ENCODE measurements at regions not wholly inside any gene's neighbourhood (a gene's known extent, or its start where the extent isn't known, plus 50 kb on each side); places are given as distances from the start of the nearest gene placed in this dataset.

GRCh38 chr2:49788300-49788699 lies 634.0 kb upstream of the FSHR start:
- Histone ChIP-seq H3K9me3 (no peaks in the 10 kb centered on the region), H3K4me3 (ENCODE audit: low read depth, low read length) (no peak overlapping the region), H3K36me3 (ENCODE audit: control insufficient read depth, insufficient read depth, low read length) (no peaks in the 10 kb centered on the region), H3K27me3 (replicated peaks; ENCODE audit: control insufficient read depth, insufficient read depth, low read length) (no peaks in the 10 kb centered on the region), H3K4me1 (no peaks in the 10 kb centered on the region)
- intact Hi-C loops (cut with micrococcal nuclease; ENCODE audit: unreplicated experiment), result no loop called here
- no peak for DNase-seq
- Mint-ChIP-seq H3K27ac (ENCODE audit: unreplicated experiment) (no peak overlapping the region), H3K4me3 (ENCODE audit: unreplicated experiment) (no peak overlapping the region), H3K27me3 (ENCODE audit: insufficient read depth, unreplicated experiment) (no peaks in the 10 kb centered on the region), H3K36me3 (ENCODE audit: insufficient read depth, unreplicated experiment) (peaks cover 6% of the 10 kb centered on the region), H3K9me3 (ENCODE audit: unreplicated experiment) (peaks cover 9% of the 10 kb centered on the region), H3K4me1 (ENCODE audit: low read depth, unreplicated experiment) (no peaks in the 10 kb centered on the region)
- ChIA-PET CTCF (no interaction called here), POLR2A (no interaction called here)
- TF ChIP-seq CTCF (IDR thresholded peaks at IDR 0.05; ENCODE audit: insufficient read depth in 1 of 2, low read depth in 1 of 2, low read length in 1 of 2, severe bottlenecking in 1 of 2, unreplicated experiment in 1 of 2), result no peak
- BruUV-seq (replicated peaks), result no TSS peak

GRCh38 chr2:49780949-49781348 lies 626.6 kb upstream of the FSHR start:
- Histone ChIP-seq H3K36me3 (ENCODE audit: control insufficient read depth, insufficient read depth, low read length) (no peaks in the 10 kb centered on the region), H3K9me3 (no peaks in the 10 kb centered on the region), H3K27me3 (replicated peaks; ENCODE audit: control insufficient read depth, insufficient read depth, low read length) (no peaks in the 10 kb centered on the region), H3K4me3 (ENCODE audit: low read depth, low read length) (no peak overlapping the region), H3K4me1 (no peaks in the 10 kb centered on the region)
- Mint-ChIP-seq H3K4me1 (ENCODE audit: low read depth, unreplicated experiment) (no peaks in the 10 kb centered on the region), H3K36me3 (ENCODE audit: insufficient read depth, unreplicated experiment) (no peaks in the 10 kb centered on the region), H3K4me3 (ENCODE audit: unreplicated experiment) (no peak overlapping the region), H3K27ac (ENCODE audit: unreplicated experiment) (no peak overlapping the region), H3K27me3 (ENCODE audit: insufficient read depth, unreplicated experiment) (no peaks in the 10 kb centered on the region), H3K9me3 (ENCODE audit: unreplicated experiment) (no peaks in the 10 kb centered on the region)
- intact Hi-C loops (cut with micrococcal nuclease; ENCODE audit: unreplicated experiment), result no loop called here
- TF ChIP-seq CTCF (IDR thresholded peaks at IDR 0.05; ENCODE audit: insufficient read depth in 1 of 2, low read depth in 1 of 2, low read length in 1 of 2, severe bottlenecking in 1 of 2, unreplicated experiment in 1 of 2), result no peak
- POLR2A ChIA-PET, result no interaction called here
- BruUV-seq (replicated peaks), result no TSS peak
- CTCF ChIA-PET, result no interaction called here
- no peak for DNase-seq

- no peak for TF ChIP-seq CTCF (IDR thresholded peaks at IDR 0.05; ENCODE audit: insufficient read depth in 1 of 2, low read depth in 1 of 2, low read length in 1 of 2, severe bottlenecking in 1 of 2, unreplicated experiment in 1 of 2)
- H3K36me3 Mint-ChIP-seq (ENCODE audit: insufficient read depth, unreplicated experiment), result no peaks in the 10 kb centered on the region
- H3K4me3 Mint-ChIP-seq (ENCODE audit: unreplicated experiment), result no peak overlapping the region
- no peaks in the 10 kb centered on the region for H3K36me3 ChIP-seq (ENCODE audit: control insufficient read depth, insufficient read depth, low read length)
- no TSS peak for BruUV-seq (replicated peaks)
- ChIA-PET CTCF (no interaction called here), POLR2A (no interaction called here)
- no peaks in the 10 kb centered on the region for H3K27me3 ChIP-seq (replicated peaks; ENCODE audit: control insufficient read depth, insufficient read depth, low read length)
- H3K9me3 Mint-ChIP-seq (ENCODE audit: unreplicated experiment), result no peaks in the 10 kb centered on the region
- no peaks in the 10 kb centered on the region for H3K9me3 ChIP-seq
- H3K4me1 Mint-ChIP-seq (ENCODE audit: low read depth, unreplicated experiment), result no peaks in the 10 kb centered on the region
- intact Hi-C loops (cut with micrococcal nuclease; ENCODE audit: unreplicated experiment), result no loop called here
- no peak overlapping the region for H3K4me3 ChIP-seq (ENCODE audit: low read depth, low read length)
- H3K27ac Mint-ChIP-seq (ENCODE audit: unreplicated experiment), result no peak overlapping the region
- H3K27me3 Mint-ChIP-seq (ENCODE audit: insufficient read depth, unreplicated experiment), result no peaks in the 10 kb centered on the region
- no peaks in the 10 kb centered on the region for H3K4me1 ChIP-seq
- no peak for DNase-seq
These were observed 618.1 kb upstream of the FSHR start for GRCh38 chr2:49772299-49772970.
